ENCODE measurements at regions not wholly inside any gene's neighbourhood (a gene's known extent, or its start where the extent isn't known, plus 50 kb on each side); places are given as distances from the start of the nearest gene placed in this dataset.

DNA sequence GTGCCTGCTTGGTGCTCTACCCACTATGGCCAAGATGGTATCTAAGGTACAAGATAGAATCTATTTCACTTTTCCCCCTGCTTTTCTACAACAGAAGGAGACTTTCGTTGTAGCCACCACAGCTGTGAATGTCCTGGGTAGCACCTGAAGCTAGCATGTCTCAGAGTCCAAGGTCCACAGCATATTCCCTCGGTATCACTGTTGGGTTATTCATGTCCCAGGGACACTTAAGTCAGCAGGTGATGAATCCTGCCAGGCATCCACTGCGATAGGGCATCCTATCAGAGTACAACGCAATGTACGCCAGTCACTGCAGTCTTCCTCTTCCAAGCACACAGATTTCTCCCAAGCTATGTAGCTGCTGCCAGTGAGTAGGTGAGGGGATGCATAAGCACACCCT is 129.1 kb upstream of the LINC00305 start:
- no peaks in the 10 kb centered on the region for H3K4me1 Mint-ChIP-seq
- no peak overlapping the region for H3K4me3 Mint-ChIP-seq

GRCh38 chr18:64276311-64277090 is 127.6 kb upstream of the LINC00305 start:
- no peaks in the 10 kb centered on the region for H3K36me3 Mint-ChIP-seq
- H3K4me1 Mint-ChIP-seq, result no peaks in the 10 kb centered on the region
- DNase-seq, result no peak
- no peaks in the 10 kb centered on the region for H3K27me3 Mint-ChIP-seq (ENCODE audit: low read depth in 3 of 3)
- H3K27ac Mint-ChIP-seq, result no peak overlapping the region
- no peak overlapping the region for H3K4me3 Mint-ChIP-seq
- H3K9me3 Mint-ChIP-seq, result peaks cover 6 to 45% (median 15%) of the 10 kb centered on the region in 6 donors

More for the DNA sequence above, 129.1 kb upstream of the LINC00305 start:
- DNase-seq, result no peak
- Mint-ChIP-seq H3K9me3 (peaks cover 3 to 51% (median 15%) of the 10 kb centered on the region in 6 donors), H3K27ac (no peak overlapping the region), H3K36me3 (no peaks in the 10 kb centered on the region), H3K27me3 (ENCODE audit: low read depth in 3 of 3) (no peaks in the 10 kb centered on the region)

GRCh38 chr18:64275593-64276300 is 126.9 kb upstream of the LINC00305 start:
- H3K36me3 Mint-ChIP-seq, result no peaks in the 10 kb centered on the region
- H3K27me3 Mint-ChIP-seq (ENCODE audit: low read depth in 3 of 3), result peaks cover 0 to 1% (median 0%) of the 10 kb centered on the region in 3 donors
- H3K4me3 Mint-ChIP-seq, result no peak overlapping the region
- no peaks in the 10 kb centered on the region for H3K4me1 Mint-ChIP-seq
- DNase-seq, result no peak
- no peak overlapping the region for H3K27ac Mint-ChIP-seq
- H3K9me3 Mint-ChIP-seq, result peaks cover 6 to 43% (median 14%) of the 10 kb centered on the region in 6 donors

- Mint-ChIP-seq H3K9me3 (peaks cover 5 to 39% (median 18%) of the 10 kb centered on the region in 6 donors), H3K4me3 (no peak overlapping the region), H3K36me3 (no peaks in the 10 kb centered on the region), H3K4me1 (no peaks in the 10 kb centered on the region), H3K27me3 (ENCODE audit: low read depth in 3 of 3) (peaks cover 0 to 2% (median 0%) of the 10 kb centered on the region in 3 donors), H3K27ac (no peak overlapping the region)
- DNase-seq, result no peak
Observed at GRCh38 chr18:64273724-64274123, 124.8 kb upstream of the LINC00305 start.

GRCh38 chr18:64271975-64272659 is 123.2 kb upstream of the LINC00305 start:
- DNase-seq, result no peak
- Mint-ChIP-seq H3K27ac (no peak overlapping the region), H3K4me3 (no peak overlapping the region), H3K4me1 (no peaks in the 10 kb centered on the region), H3K27me3 (ENCODE audit: low read depth in 3 of 3) (peaks cover 0 to 2% (median 0%) of the 10 kb centered on the region in 3 donors), H3K36me3 (no peaks in the 10 kb centered on the region), H3K9me3 (peaks cover 2 to 33% (median 16%) of the 10 kb centered on the region in 6 donors)

GRCh38 chr18:64271246-64271645 is 122.4 kb upstream of the LINC00305 start:
- H3K27ac Mint-ChIP-seq, result no peak overlapping the region
- H3K9me3 Mint-ChIP-seq, result peaks cover 2 to 26% (median 16%) of the 10 kb centered on the region in 6 donors
- no peaks in the 10 kb centered on the region for H3K36me3 Mint-ChIP-seq
- no peak for DNase-seq
- H3K4me3 Mint-ChIP-seq, result no peak overlapping the region
- H3K4me1 Mint-ChIP-seq, result no peaks in the 10 kb centered on the region
- H3K27me3 Mint-ChIP-seq (ENCODE audit: low read depth in 3 of 3), result peaks cover 0 to 2% (median 0%) of the 10 kb centered on the region in 3 donors

- H3K27me3 Mint-ChIP-seq (ENCODE audit: low read depth in 3 of 3), result peaks cover 0 to 2% (median 0%) of the 10 kb centered on the region in 3 donors
- no peak for DNase-seq
- H3K9me3 Mint-ChIP-seq, result peaks cover 2 to 25% (median 14%) of the 10 kb centered on the region in 6 donors
- no peaks in the 10 kb centered on the region for H3K36me3 Mint-ChIP-seq
- H3K4me1 Mint-ChIP-seq, result no peaks in the 10 kb centered on the region
- H3K4me3 Mint-ChIP-seq, result no peak overlapping the region
- no peak overlapping the region for H3K27ac Mint-ChIP-seq
Observed at GRCh38 chr18:64270608-64271007, 121.7 kb upstream of the LINC00305 start.

DNA sequence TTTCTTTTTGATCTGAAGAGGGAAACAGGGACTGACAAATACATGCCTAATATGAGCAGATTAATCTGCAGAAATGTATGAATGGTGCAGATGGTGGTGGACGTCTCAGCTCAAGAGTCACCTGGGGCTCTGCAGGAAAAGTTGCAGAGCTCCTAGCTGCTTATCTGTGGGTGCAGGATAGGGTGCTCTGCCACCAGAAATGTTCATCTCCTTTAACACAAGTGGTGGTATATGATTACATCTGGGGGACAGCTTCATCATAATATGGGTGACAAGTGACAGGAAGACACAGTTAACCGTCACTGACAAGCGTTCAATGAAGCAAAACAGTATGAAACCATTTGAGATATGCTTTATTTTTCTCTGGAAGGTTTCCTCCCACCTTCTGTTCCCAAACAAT is 121.2 kb upstream of the LINC00305 start:
- no peaks in the 10 kb centered on the region for H3K36me3 Mint-ChIP-seq
- H3K27ac Mint-ChIP-seq, result no peak overlapping the region
- no peak overlapping the region for H3K4me3 Mint-ChIP-seq
- H3K4me1 Mint-ChIP-seq, result no peaks in the 10 kb centered on the region
- no peak for DNase-seq
- H3K9me3 Mint-ChIP-seq, result peaks cover 2 to 24% (median 15%) of the 10 kb centered on the region in 6 donors
- H3K27me3 Mint-ChIP-seq (ENCODE audit: low read depth in 3 of 3), result peaks cover 0 to 2% (median 0%) of the 10 kb centered on the region in 3 donors

- no peak overlapping the region for H3K27ac Mint-ChIP-seq
- H3K4me1 Mint-ChIP-seq, result no peaks in the 10 kb centered on the region
Observed at GRCh38 chr18:64264171-64264570, 115.3 kb upstream of the LINC00305 start.

DNA sequence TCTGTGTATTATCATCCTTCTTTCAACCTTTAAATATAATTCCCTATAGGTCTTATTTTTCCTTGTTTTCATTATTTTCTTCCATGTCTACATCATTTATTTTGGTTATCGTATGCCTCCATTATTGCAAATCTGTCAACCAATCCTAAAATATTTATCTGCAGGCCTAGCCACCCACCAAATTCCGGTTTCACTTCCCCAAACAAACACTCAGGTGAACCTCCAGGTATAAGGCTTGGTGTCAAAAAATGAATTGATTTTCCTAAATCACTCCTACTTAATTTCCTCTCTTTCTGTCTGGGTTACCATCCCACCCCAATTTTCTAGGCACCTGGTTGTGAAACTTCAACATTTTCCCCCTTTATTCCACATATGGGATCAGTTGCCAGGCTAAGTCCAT is 111.9 kb upstream of the LINC00305 start:
- Mint-ChIP-seq H3K36me3 (peaks cover 0 to 3% (median 0%) of the 10 kb centered on the region in 3 donors), H3K27ac (no peak overlapping the region), H3K27me3 (ENCODE audit: low read depth in 3 of 3) (no peaks in the 10 kb centered on the region), H3K9me3 (peaks cover 4 to 20% (median 9%) of the 10 kb centered on the region in 6 donors), H3K4me1 (no peaks in the 10 kb centered on the region), H3K4me3 (no peak overlapping the region)
- DNase-seq, result no peak

More at GRCh38 chr18:64264171-64264570, 115.3 kb upstream of the LINC00305 start:
- no peak overlapping the region for H3K4me3 Mint-ChIP-seq
- peaks cover 2 to 16% (median 7%) of the 10 kb centered on the region in 6 donors for H3K9me3 Mint-ChIP-seq
- no peaks in the 10 kb centered on the region for H3K36me3 Mint-ChIP-seq
- no peak for DNase-seq
- no peaks in the 10 kb centered on the region for H3K27me3 Mint-ChIP-seq (ENCODE audit: low read depth in 3 of 3)

DNA sequence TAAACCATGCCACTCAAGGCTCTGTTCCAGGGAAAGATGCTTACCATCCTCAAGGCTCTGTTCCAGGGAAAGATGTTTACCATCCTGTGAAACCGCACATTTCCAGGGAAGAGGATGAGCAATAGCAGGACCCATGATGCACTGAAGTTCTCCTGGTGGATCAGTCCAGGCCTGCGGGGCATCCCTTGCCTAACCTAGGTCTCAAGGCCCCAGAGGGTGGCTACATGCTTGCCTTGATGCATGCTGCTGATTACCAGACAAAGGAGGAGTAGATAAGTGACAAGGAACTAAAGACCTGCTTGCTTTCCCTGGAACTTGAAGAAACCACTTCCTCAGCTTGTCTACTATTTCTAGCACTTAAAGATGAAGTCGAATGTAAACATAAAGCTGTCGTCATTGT is 111.0 kb upstream of the LINC00305 start:
- H3K9me3 Mint-ChIP-seq, result peaks cover 4 to 29% (median 5%) of the 10 kb centered on the region in 6 donors
- no peaks in the 10 kb centered on the region for H3K4me1 Mint-ChIP-seq
- no peak overlapping the region for H3K27ac Mint-ChIP-seq
- H3K4me3 Mint-ChIP-seq, result no peak overlapping the region
- H3K36me3 Mint-ChIP-seq, result peaks cover 0 to 3% (median 0%) of the 10 kb centered on the region in 3 donors
- H3K27me3 Mint-ChIP-seq (ENCODE audit: low read depth in 3 of 3), result no peaks in the 10 kb centered on the region
- no peak for DNase-seq

GRCh38 chr18:64258111-64258650 is 109.3 kb upstream of the LINC00305 start:
- Mint-ChIP-seq H3K4me3 (no peak overlapping the region), H3K36me3 (peaks cover 0 to 3% (median 0%) of the 10 kb centered on the region in 3 donors), H3K4me1 (no peaks in the 10 kb centered on the region), H3K27ac (no peak overlapping the region), H3K9me3 (peaks cover 4 to 17% (median 7%) of the 10 kb centered on the region in 6 donors), H3K27me3 (ENCODE audit: low read depth in 3 of 3) (no peaks in the 10 kb centered on the region)
- DNase-seq, result no peak

DNA sequence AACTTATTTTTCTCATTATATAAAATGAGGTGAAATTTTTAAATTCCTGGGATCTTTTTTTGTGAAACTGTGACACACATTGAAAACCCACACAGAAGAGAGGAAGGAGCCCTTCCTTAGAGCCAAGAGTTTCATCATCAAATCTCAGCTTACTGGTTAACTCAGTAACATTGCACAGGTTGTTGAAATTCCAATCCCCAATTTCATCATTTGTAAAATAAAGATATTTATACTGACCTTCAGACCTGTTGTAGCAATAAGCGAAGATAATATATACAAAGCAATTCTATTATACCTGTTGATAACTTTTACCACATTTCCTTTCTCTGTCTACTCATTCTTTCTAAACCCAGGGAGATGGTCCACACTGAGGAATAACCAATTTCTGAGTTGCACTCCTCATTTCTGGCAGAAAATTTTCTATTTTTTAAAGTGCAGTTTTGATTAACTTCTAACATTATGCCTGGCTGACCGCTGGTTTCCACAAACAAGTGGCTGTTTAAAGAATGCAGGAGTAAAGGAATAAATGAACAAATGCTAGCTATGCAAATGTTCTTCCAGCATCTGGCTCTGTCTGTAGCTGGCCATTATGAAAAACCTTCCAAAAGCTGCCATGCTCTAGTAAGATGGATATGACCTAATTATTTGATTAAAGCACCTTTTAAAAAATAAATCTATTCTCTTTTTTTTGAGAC is 105.7 kb upstream of the LINC00305 start:
- Mint-ChIP-seq H3K27me3 (ENCODE audit: low read depth in 3 of 3) (no peaks in the 10 kb centered on the region), H3K9me3 (peaks cover 0 to 16% (median 9%) of the 10 kb centered on the region in 6 donors), H3K4me1 (no peaks in the 10 kb centered on the region), H3K4me3 (no peak overlapping the region), H3K27ac (no peak overlapping the region), H3K36me3 (peaks cover 0 to 4% (median 0%) of the 10 kb centered on the region in 3 donors)
- no peak for DNase-seq
